ENCODE measurements at regions not wholly inside any gene's neighbourhood (a gene's known extent, or its start where the extent isn't known, plus 50 kb on each side); places are given as distances from the start of the nearest gene placed in this dataset.

DNA sequence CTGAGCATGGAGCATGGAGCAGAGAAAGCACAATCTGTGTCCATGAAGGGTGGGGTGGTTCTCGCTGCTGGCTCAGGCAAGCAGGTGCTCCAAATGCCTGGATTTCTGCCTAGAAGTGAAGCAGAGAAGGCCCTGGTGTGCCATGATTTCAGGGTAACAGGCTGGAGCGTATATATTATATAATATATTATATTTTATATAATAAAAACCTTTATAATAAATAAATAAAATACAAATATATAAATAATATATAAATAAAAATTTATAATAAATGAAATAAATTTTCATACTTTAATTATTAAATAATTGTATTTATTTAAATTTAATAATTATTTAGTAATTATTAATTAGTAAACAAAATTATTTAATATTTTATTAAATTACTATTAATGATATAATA is 707.4 kb upstream of the COX7C start:
- in situ Hi-C loops (cut with HindIII; ENCODE audit: low sequenced_read_pairs), result no loop called here
- TF ChIP-seq, protein P1, sequence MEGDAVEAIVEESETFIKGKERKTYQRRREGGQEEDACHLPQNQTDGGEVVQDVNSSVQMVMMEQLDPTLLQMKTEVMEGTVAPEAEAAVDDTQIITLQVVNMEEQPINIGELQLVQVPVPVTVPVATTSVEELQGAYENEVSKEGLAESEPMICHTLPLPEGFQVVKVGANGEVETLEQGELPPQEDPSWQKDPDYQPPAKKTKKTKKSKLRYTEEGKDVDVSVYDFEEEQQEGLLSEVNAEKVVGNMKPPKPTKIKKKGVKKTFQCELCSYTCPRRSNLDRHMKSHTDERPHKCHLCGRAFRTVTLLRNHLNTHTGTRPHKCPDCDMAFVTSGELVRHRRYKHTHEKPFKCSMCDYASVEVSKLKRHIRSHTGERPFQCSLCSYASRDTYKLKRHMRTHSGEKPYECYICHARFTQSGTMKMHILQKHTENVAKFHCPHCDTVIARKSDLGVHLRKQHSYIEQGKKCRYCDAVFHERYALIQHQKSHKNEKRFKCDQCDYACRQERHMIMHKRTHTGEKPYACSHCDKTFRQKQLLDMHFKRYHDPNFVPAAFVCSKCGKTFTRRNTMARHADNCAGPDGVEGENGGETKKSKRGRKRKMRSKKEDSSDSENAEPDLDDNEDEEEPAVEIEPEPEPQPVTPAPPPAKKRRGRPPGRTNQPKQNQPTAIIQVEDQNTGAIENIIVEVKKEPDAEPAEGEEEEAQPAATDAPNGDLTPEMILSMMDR (IDR thresholded peaks at IDR 0.05; ENCODE audit: low read depth, low read length), result no peak

DNA sequence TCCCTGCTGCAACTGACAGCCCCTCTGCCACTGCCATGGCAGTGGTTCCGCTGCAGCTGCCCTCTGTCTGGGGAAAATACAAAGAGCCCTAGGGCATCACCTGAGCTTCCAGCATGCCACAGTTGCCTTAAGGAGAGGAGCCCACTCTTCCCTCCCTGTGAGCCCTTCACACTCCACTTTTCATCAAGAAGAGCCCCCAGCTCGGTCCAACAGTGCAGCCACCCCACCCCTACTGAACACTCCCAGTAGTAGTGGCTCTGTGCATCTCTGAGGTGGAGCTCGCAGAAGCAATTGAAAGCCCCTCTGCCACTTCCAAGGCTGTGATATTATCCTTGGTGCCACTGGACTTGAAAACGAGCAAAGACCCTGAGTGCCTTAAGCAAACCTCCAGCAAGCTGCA is 696.8 kb upstream of the COX7C start:
- no peak for DNase-seq (ENCODE audit: low read depth, low spot score)
- in situ Hi-C loops (cut with HindIII; ENCODE audit: low sequenced_read_pairs), result no loop called here
- TF ChIP-seq, protein P1 (IDR thresholded peaks at IDR 0.05; ENCODE audit: low read depth, low read length), result no peak
- no peak overlapping the region for H3K4me3 ChIP-seq (ENCODE audit: low read depth, low read length)

More for the DNA sequence above, 707.4 kb upstream of the COX7C start:
- H3K4me3 ChIP-seq (ENCODE audit: low read depth, low read length), result no peak overlapping the region
- DNase-seq (ENCODE audit: low read depth, low spot score), result no peak

DNA sequence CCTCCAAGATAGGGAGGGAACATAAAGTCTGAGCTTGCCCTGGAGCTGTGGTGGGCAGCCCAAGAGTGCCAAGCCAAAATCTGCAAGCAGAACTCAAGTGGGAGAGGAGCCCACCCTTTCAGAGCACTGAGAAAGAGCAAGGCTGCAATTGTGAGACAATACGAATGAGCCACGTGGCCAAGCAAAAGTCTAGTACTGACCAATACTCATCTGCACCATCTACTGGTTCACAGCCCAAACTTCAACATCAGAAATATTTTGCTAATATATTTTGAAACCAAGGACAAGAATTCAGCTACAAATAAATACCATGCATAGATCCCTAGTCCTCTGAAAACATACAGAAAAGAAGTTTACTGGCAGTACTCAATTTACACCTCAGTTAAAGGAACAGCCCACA is 696.2 kb upstream of the COX7C start:
- TF ChIP-seq, protein P1 (IDR thresholded peaks at IDR 0.05; ENCODE audit: low read depth, low read length), result peak; percentile 8
- DNase-seq (ENCODE audit: low read depth, low spot score), result no peak
- in situ Hi-C loops (cut with HindIII; ENCODE audit: low sequenced_read_pairs), result no loop called here
- H3K4me3 ChIP-seq (ENCODE audit: low read depth, low read length), result no peak overlapping the region

DNA sequence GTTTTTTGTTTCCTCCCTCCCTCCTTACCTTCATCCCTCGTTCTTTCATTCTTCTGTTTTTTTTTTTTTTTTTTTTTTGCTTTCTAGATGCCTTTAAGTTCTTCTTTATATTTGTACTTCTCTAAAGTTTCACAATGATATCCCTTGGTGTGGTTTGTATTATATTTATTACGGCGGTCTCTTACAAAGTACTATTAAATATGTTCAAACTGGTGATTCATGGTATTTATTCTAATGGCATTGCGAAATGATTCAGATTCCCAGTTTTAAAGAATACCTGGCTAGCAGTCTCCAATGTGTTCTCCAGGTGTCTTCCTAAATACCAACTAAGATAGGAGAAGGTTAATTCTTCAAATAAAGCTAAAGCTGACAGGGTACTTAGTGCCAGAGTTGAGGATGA is 690.1 kb upstream of the COX7C start:
- DNase-seq (ENCODE audit: low read depth, low spot score), result no peak
- H3K4me3 ChIP-seq (ENCODE audit: low read depth, low read length), result no peak overlapping the region
- TF ChIP-seq, protein P1 (IDR thresholded peaks at IDR 0.05; ENCODE audit: low read depth, low read length), result no peak
- in situ Hi-C loops (cut with HindIII; ENCODE audit: low sequenced_read_pairs), result no loop called here

DNA sequence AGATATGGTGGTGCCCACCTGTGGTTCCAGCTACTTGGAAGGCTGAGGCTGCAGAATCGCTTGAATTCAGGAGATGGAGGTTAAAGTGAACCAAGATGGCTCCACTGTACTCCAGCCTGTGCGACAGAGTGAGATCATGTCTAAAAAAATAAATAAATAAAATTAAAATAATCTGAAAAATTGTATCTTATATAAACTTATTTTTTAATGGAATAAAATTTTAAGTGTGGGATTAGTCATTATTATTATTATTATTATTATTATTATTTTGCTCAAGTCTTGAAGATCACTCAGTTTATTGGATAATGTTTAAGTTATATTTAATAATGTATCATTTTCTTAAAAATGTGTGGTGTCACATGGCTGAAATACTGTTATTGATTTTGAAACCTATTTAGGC is 688.0 kb upstream of the COX7C start:
- in situ Hi-C loops (cut with HindIII; ENCODE audit: low sequenced_read_pairs), result no loop called here
- DNase-seq (ENCODE audit: low read depth, low spot score), result no peak
- TF ChIP-seq, protein P1 (IDR thresholded peaks at IDR 0.05; ENCODE audit: low read depth, low read length), result no peak
- no peak overlapping the region for H3K4me3 ChIP-seq (ENCODE audit: low read depth, low read length)

DNA sequence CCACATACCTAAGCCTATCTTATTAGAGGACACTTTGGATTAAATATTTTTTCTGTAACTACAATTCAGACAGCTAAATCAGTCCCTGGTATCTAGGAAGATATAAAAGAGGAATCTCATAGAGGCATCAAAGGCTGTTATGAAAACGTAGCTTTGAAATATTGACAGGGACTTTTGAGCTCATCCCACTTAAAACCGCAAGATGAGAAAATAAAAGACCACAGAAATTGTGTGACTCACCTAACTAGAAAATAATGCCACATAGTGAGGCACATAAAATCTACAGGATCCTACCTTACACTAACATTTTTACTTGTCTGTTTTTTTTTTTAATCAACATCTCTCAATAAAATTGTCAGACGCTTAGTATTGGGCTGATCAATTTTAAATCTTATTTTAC is 686.5 kb upstream of the COX7C start:
- TF ChIP-seq, protein P1 (IDR thresholded peaks at IDR 0.05; ENCODE audit: low read depth, low read length), result no peak
- no peak for DNase-seq (ENCODE audit: low read depth, low spot score)
- no peak overlapping the region for H3K4me3 ChIP-seq (ENCODE audit: low read depth, low read length)
- in situ Hi-C loops (cut with HindIII; ENCODE audit: low sequenced_read_pairs), result no loop called here

DNA sequence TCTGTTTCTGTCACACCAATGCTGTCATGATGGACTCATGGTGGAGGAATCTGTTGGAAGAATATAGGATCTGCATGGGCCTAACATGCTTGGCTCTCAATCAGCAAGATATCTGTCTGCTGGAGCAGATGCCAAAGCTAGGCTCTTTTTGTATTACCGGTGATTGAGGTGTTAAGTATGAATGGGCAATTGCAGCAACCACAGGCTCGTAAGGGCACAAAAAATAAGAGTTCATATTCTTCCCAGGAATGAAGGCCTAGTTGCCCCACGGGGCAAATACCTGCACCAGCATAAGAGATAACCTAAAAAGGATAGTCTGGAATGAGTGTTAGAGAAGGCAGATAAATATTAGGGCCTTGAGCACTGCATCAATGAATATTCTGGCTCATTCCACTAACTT is 679.5 kb upstream of the COX7C start:
- in situ Hi-C loops (cut with HindIII; ENCODE audit: low sequenced_read_pairs), result no loop called here
- TF ChIP-seq, protein P1 (IDR thresholded peaks at IDR 0.05; ENCODE audit: low read depth, low read length), result no peak
- H3K4me3 ChIP-seq (ENCODE audit: low read depth, low read length), result no peak overlapping the region
- DNase-seq (ENCODE audit: low read depth, low spot score), result no peak

Measured in astrocyte of the spinal cord (primary cell).